Tibial artery (tissue), 4 donors: ENCODE measurements at regions not wholly inside any gene's neighbourhood (a gene's known extent, or its start where the extent isn't known, plus 50 kb on each side); places are given as distances from the start of the nearest gene placed in this dataset.

Experiments
- DNase-seq, 2 donors: peaks; one replicate each; pipeline ENCODE4 v3.0.0-alpha.2; 2019
- H3K27ac ChIP-seq, 2 donors: fragments of 200-600 bp; sonication (generic) in 1 of 2; 1 replicate in 1 of 2; 2 replicates in 1 of 2; pipeline ENCODE4 v1.5.1; 2018 to 2019; ENCODE audit warnings: mild to moderate bottlenecking in 1 of 2
- H3K27me3 ChIP-seq, 2 donors: fragments of 200-600 bp; sonication (generic) in 1 of 2; one replicate each; pipeline versions ENCODE4 v1.5.1 to v1.6.0; 2016 to 2019
- H3K36me3 ChIP-seq, 3 donors: fragments of 200-600 bp; sonication (generic) in 2 of 3; one replicate each; pipeline ENCODE4 v1.5.1; 2016 to 2019; ENCODE audit warnings: mild to moderate bottlenecking in 2 of 3
- H3K4me1 ChIP-seq, 4 donors: fragments of 200-600 bp; sonication (generic) in 2 of 4; 1 replicate in 3 of 4; 2 replicates in 1 of 4; pipeline ENCODE4 v1.5.1; 2016 to 2019
- H3K4me3 ChIP-seq, 2 donors: fragments of 200-600 bp; sonication (generic) in 1 of 2; 1 replicate in 1 of 2; 2 replicates in 1 of 2; pipeline ENCODE4 v1.5.1; 2018 to 2019; ENCODE audit warnings: mild to moderate bottlenecking in 2 of 2
- H3K9me3 ChIP-seq, 3 donors: fragments of 200-600 bp; sonication (generic) in 1 of 3; one replicate each; pipeline ENCODE4 v1.5.1; 2016 to 2019
- intact Hi-C: fragments of 100-400 bp; cut with DNase I; formaldehyde crosslinking; loops from one replicate; pipeline ENCODE4 v1.15.0; 2023; ENCODE audit warnings: low total_unique reads
- TF ChIP-seq, protein P1 (sequence below), 2 experiments: fragments of 200-600 bp in 1 of 2; fragments of 450-650 bp in 1 of 2; IDR thresholded peaks; one replicate each; pipeline ENCODE4 v1.5.1; 2017 to 2019; ENCODE audit warnings: antibody characterized with exemption in 2 of 2, mild to moderate bottlenecking in 1 of 2, moderate library complexity in 1 of 2

- H3K27ac ChIP-seq: peak overlapping the region; percentile 52 to 58
- H3K4me3 ChIP-seq: no peak overlapping the region
- no peak for DNase-seq
- no peaks in the 10 kb centered on the region for H3K27me3 ChIP-seq
- intact Hi-C loops: no loop called here
- TF ChIP-seq, protein P1, sequence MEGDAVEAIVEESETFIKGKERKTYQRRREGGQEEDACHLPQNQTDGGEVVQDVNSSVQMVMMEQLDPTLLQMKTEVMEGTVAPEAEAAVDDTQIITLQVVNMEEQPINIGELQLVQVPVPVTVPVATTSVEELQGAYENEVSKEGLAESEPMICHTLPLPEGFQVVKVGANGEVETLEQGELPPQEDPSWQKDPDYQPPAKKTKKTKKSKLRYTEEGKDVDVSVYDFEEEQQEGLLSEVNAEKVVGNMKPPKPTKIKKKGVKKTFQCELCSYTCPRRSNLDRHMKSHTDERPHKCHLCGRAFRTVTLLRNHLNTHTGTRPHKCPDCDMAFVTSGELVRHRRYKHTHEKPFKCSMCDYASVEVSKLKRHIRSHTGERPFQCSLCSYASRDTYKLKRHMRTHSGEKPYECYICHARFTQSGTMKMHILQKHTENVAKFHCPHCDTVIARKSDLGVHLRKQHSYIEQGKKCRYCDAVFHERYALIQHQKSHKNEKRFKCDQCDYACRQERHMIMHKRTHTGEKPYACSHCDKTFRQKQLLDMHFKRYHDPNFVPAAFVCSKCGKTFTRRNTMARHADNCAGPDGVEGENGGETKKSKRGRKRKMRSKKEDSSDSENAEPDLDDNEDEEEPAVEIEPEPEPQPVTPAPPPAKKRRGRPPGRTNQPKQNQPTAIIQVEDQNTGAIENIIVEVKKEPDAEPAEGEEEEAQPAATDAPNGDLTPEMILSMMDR (IDR thresholded peaks at IDR 0.05): no peak
- H3K36me3 ChIP-seq: no peaks in the 10 kb centered on the region
- no peaks in the 10 kb centered on the region for H3K9me3 ChIP-seq
- H3K4me1 ChIP-seq: peaks cover 0 to 49% (median 19%) of the 10 kb centered on the region in 4 donors
These were observed 171.2 kb downstream of the LTN1 start for GRCh38 chr21:28821276-28822122.

- H3K27me3 ChIP-seq: no peaks in the 10 kb centered on the region
- TF ChIP-seq, protein P1 (IDR thresholded peaks at IDR 0.05): no peak
- no peak for DNase-seq
- intact Hi-C loops: no loop called here
- peaks cover 0 to 43% (median 17%) of the 10 kb centered on the region in 4 donors for H3K4me1 ChIP-seq
- H3K27ac ChIP-seq: peak overlapping the region; percentile 5 to 40
- H3K9me3 ChIP-seq: no peaks in the 10 kb centered on the region
- no peak overlapping the region for H3K4me3 ChIP-seq
- H3K36me3 ChIP-seq: peaks cover 0 to 7% (median 0%) of the 10 kb centered on the region in 3 donors
These were observed 173.9 kb downstream of the LTN1 start for GRCh38 chr21:28818663-28819278.

DNA sequence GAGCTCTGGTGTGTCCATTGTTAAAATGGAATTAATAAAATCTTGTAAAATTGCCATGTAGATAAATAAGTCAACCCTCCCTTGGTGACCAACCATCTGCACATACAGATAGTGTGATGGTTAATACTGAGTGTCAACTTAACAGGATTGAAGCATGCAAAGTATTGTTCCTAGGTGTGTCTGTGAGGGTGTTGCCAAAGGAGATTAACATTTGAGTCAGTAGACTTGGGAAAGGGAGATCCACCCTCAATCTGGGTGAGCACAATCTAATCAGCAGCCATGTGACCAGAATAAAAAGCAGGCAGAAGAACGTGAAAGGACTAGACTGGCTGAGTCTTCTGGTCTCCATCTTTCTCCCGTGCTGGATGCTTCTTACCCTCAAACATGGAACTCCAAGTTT, 174.8 kb downstream of the LTN1 start:
- TF ChIP-seq, protein P1 (IDR thresholded peaks at IDR 0.05): no peak
- intact Hi-C loops: no loop called here
- Histone ChIP-seq H3K4me3 (no peak overlapping the region), H3K4me1 (peaks cover 0 to 34% (median 11%) of the 10 kb centered on the region in 4 donors), H3K27me3 (no peaks in the 10 kb centered on the region), H3K27ac (peak overlapping the region; percentile 5 to 40), H3K36me3 (peaks cover 0 to 7% (median 0%) of the 10 kb centered on the region in 3 donors), H3K9me3 (no peaks in the 10 kb centered on the region)
- DNase-seq: no peak

GRCh38 chr21:28811860-28812259, 180.8 kb downstream of the LTN1 start:
- no peaks in the 10 kb centered on the region for H3K27me3 ChIP-seq
- peaks cover 0 to 7% (median 0%) of the 10 kb centered on the region in 3 donors for H3K9me3 ChIP-seq
- H3K36me3 ChIP-seq: peaks cover 0 to 7% (median 0%) of the 10 kb centered on the region in 3 donors
- H3K4me3 ChIP-seq: no peak overlapping the region
- TF ChIP-seq, protein P1 (IDR thresholded peaks at IDR 0.05): no peak
- H3K4me1 ChIP-seq: peaks cover 0 to under 1% (median 0%) of the 10 kb centered on the region in 4 donors
- no peak overlapping the region for H3K27ac ChIP-seq
- DNase-seq: no peak
- intact Hi-C loops: no loop called here

DNA sequence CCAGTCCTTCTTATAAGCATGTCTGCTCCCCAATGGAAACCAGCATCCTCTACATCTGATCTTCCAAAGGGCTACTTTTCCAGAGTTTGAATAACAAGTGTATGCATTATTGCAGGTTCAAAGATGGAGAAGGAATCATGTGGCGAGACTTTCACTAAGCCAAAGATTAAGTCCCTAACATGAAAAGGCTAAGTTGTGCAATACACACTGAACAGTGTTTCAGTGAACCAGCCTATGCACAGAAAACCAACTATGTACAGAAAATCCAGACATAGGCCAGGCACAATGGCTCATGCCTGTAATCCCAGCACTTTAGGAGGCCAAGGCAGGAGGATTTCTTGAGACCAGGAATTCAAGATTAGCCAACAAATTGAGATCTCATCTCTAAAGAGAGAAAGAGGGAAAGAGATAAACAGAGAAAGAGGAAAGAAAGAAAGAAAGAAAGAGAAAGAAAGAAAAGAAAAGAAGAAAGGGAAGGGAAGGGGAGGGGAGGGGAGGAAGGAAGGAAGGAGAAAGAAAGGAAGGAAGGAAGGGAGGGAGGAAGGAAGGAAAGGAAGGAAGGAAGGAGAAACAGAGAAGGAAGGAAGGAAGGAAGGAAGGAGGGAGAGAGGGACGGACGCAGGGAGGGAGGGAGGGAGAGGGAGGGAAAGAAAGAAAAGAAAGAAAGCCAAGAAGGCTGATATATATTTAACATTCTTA, 181.7 kb downstream of the LTN1 start:
- Histone ChIP-seq H3K9me3 (peaks cover 0 to 7% (median 0%) of the 10 kb centered on the region in 3 donors), H3K4me1 (peaks cover 0 to 9% (median 1%) of the 10 kb centered on the region in 4 donors), H3K27ac (no peak overlapping the region), H3K27me3 (no peaks in the 10 kb centered on the region), H3K4me3 (no peak overlapping the region), H3K36me3 (peaks cover 0 to 2% (median 0%) of the 10 kb centered on the region in 3 donors)
- intact Hi-C loops: no loop called here
- TF ChIP-seq, protein P1 (IDR thresholded peaks at IDR 0.05): no peak
- no peak for DNase-seq
